GM23338 (cell line): ENCODE measurements at regions not wholly inside any gene's neighbourhood (a gene's known extent, or its start where the extent isn't known, plus 50 kb on each side); places are given as distances from the start of the nearest gene placed in this dataset.

Source experiments
- ATAC-seq: fragments of 200-7000 bp; cut with Tn5 transposase; 3 replicates; pipeline ENCODE4 v1.9.1; 2020
- DNase-seq: peaks from one replicate; pipeline ENCODE4 v3.0.0-alpha.2; 2015; ENCODE audit warnings: low spot score
- H2AFZ ChIP-seq: fragments of 200-600 bp; sonication (generic); 2 replicates; pipeline ENCODE4 v1.8.0; 2016; ENCODE audit warnings: antibody characterized with exemption, mild to moderate bottlenecking, moderate library complexity
- H3F3A ChIP-seq: fragments of 200-600 bp; sonication (generic); replicated peaks from 2 replicates; pipeline ENCODE4 v1.8.0; 2017; ENCODE audit warnings: antibody characterized with exemption, mixed run types, low read depth
- H3K27ac ChIP-seq: fragments of 200-600 bp; sonication (generic); 2 replicates; pipeline ENCODE4 v1.6.1; 2016; ENCODE audit warnings: low read depth
- H3K27me3 ChIP-seq: fragments of 200-600 bp; sonication (generic); 2 replicates; pipeline ENCODE4 v1.8.0; 2016; ENCODE audit warnings: mild to moderate bottlenecking, mixed run types, moderate library complexity; ENCODE audit not compliant: insufficient read depth
- H3K36me3 ChIP-seq: fragments of 200-600 bp; sonication (generic); 2 replicates; pipeline ENCODE4 v1.8.0; 2016; ENCODE audit warnings: mild to moderate bottlenecking; ENCODE audit not compliant: insufficient read depth
- H3K4me1 ChIP-seq: fragments of 200-600 bp; sonication (generic); 2 replicates; pipeline ENCODE4 v1.8.0; 2016; ENCODE audit warnings: mild to moderate bottlenecking, moderate library complexity; ENCODE audit not compliant: insufficient read depth
- H3K4me2 ChIP-seq: fragments of 200-600 bp; sonication (generic); 2 replicates; pipeline ENCODE4 v1.7.1; 2017; ENCODE audit warnings: mixed run types
- H3K4me3 ChIP-seq: fragments of 200-600 bp; sonication (generic); 2 replicates; pipeline ENCODE4 v1.6.1; 2016; ENCODE audit warnings: mixed run types
- H3K79me2 ChIP-seq: fragments of 200-600 bp; sonication (generic); replicated peaks from 2 replicates; pipeline ENCODE4 v1.8.0; 2017; ENCODE audit warnings: mild to moderate bottlenecking; ENCODE audit not compliant: insufficient read depth
- H3K9me2 ChIP-seq: fragments of 200-600 bp; sonication (generic); 2 replicates; pipeline ENCODE4 v1.8.0; 2017; ENCODE audit not compliant: insufficient read depth
- H4K20me1 ChIP-seq: fragments of 200-600 bp; sonication (generic); replicated peaks from 2 replicates; pipeline ENCODE4 v1.8.0; 2017; ENCODE audit warnings: mild to moderate bottlenecking; ENCODE audit not compliant: insufficient read depth
- H3K27ac Mint-ChIP-seq: 2 replicates; pipeline ENCODE4 v1.8.0; 2020; ENCODE audit warnings: inconsistent platforms, mild to moderate bottlenecking, moderate library complexity, mixed read lengths
- H3K27me3 Mint-ChIP-seq: 3 replicates; pipeline ENCODE4 v1.8.0; 2022; ENCODE audit warnings: low read depth, mild to moderate bottlenecking, moderate library complexity, mixed read lengths, inconsistent platforms; ENCODE audit not compliant: insufficient read depth, poor library complexity
- H3K36me3 Mint-ChIP-seq: 3 replicates; pipeline ENCODE4 v1.8.0; 2021; ENCODE audit warnings: low read depth, mild to moderate bottlenecking, inconsistent platforms, moderate library complexity, mixed read lengths
- H3K4me1 Mint-ChIP-seq: 3 replicates; pipeline ENCODE4 v1.8.0; 2020; ENCODE audit warnings: mild to moderate bottlenecking, inconsistent platforms, mixed read lengths
- H3K4me3 Mint-ChIP-seq: 3 replicates; pipeline ENCODE4 v1.8.0; 2021; ENCODE audit warnings: moderate library complexity, mild to moderate bottlenecking, inconsistent platforms, mixed read lengths
- H3K9me3 Mint-ChIP-seq: 3 replicates; pipeline ENCODE4 v1.8.0; 2020; ENCODE audit warnings: moderate library complexity, mild to moderate bottlenecking, inconsistent platforms, mixed read lengths
- EZH2phosphoT487 ChIP-seq: fragments of 200-600 bp; sonication (generic); IDR thresholded peaks from one replicate; pipeline ENCODE4 v1.8.1; 2018; ENCODE audit warnings: antibody characterized with exemption; ENCODE audit not compliant: unreplicated experiment
- JUNB ChIP-seq: IDR thresholded peaks from one replicate; pipeline ENCODE4 v1.6.1; 2016; ENCODE audit warnings: antibody characterized with exemption; ENCODE audit not compliant: unreplicated experiment
- POLR2AphosphoS5 ChIP-seq: IDR thresholded peaks from 2 replicates; pipeline ENCODE4 v1.6.1; 2016; ENCODE audit warnings: antibody characterized with exemption, low read depth
- STAT1 ChIP-seq: IDR thresholded peaks from one replicate; pipeline ENCODE4 v1.6.1; 2016; ENCODE audit warnings: antibody characterized with exemption; ENCODE audit not compliant: unreplicated experiment
- ZNF331 ChIP-seq: fragments of 250-450 bp; sonication (Bioruptor Pico); IDR thresholded peaks from 2 replicates; pipeline ENCODE4 v1.5.0; 2020; ENCODE audit warnings: low read depth, mild to moderate bottlenecking, moderate library complexity
- ZNF462 ChIP-seq: fragments of 250-450 bp; sonication (Bioruptor Pico); IDR thresholded peaks from 2 replicates; pipeline ENCODE4 v1.5.0; 2020; ENCODE audit warnings: mild to moderate bottlenecking, moderate library complexity
- TF ChIP-seq, protein P1 (sequence below): IDR thresholded peaks from 2 replicates; pipeline ENCODE4 v1.6.1; 2016; ENCODE audit warnings: antibody characterized with exemption
- TF ChIP-seq, protein P2 (sequence below), 2 experiments: fragments of 200-600 bp in 1 of 2; sonication (generic) in 1 of 2; conservative IDR thresholded peaks; 2 replicates each; pipeline versions ENCODE4 v1.5.1 to v1.6.1; 2016 to 2017; ENCODE audit warnings: antibody characterized with exemption in 2 of 2, low read depth in 2 of 2, mild to moderate bottlenecking in 2 of 2, moderate library complexity in 1 of 2

DNA sequence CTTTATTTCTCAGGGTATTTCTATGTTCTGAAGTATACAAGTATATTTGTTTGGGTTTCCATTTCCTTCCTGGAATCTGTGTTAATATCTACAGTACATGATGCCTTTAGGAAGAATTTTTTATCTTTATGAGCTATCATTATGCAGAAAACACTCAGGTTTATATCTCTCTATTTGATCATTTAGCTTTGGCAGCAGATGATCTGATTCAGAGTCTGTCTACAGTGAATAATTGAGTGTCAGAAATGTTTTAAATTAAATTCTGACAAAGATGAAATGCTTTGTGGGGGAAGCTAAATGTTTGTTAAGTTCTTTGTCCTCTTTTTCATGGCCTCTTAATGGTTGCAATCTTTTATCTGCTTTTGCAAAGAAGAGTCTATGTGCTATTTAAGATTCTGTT, 2141.0 kb upstream of the ACO1 start:
- Histone ChIP-seq H4K20me1 (no peaks in the 10 kb centered on the region), H3K27me3 (no peaks in the 10 kb centered on the region), H3K27ac (no peak overlapping the region), H3K4me3 (no peak overlapping the region), H3K9me2 (no peaks in the 10 kb centered on the region), H3K36me3 (no peaks in the 10 kb centered on the region), H3K79me2 (no peaks in the 10 kb centered on the region), H3K4me2 (no peak overlapping the region), H3F3A (no peaks in the 10 kb centered on the region), H3K4me1 (0 out of 2 replicates have a peak, but pooled peaks cover 2% of the 10 kb centered on the region), H2AFZ (no peak overlapping the region)
- TF ChIP-seq, protein P1, sequence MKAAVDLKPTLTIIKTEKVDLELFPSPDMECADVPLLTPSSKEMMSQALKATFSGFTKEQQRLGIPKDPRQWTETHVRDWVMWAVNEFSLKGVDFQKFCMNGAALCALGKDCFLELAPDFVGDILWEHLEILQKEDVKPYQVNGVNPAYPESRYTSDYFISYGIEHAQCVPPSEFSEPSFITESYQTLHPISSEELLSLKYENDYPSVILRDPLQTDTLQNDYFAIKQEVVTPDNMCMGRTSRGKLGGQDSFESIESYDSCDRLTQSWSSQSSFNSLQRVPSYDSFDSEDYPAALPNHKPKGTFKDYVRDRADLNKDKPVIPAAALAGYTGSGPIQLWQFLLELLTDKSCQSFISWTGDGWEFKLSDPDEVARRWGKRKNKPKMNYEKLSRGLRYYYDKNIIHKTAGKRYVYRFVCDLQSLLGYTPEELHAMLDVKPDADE, result no peak
- TF ChIP-seq STAT1, result no peak
- no peak for TF ChIP-seq EZH2phosphoT487
- TF ChIP-seq JUNB, result no peak
- Mint-ChIP-seq H3K27ac (no peak overlapping the region), H3K4me1 (peaks cover 4% of the 10 kb centered on the region), H3K27me3 (no peaks in the 10 kb centered on the region), H3K36me3 (no peaks in the 10 kb centered on the region), H3K4me3 (no peak overlapping the region), H3K9me3 (no peaks in the 10 kb centered on the region)
- DNase-seq, result no peak
- no peak for ATAC-seq

DNA sequence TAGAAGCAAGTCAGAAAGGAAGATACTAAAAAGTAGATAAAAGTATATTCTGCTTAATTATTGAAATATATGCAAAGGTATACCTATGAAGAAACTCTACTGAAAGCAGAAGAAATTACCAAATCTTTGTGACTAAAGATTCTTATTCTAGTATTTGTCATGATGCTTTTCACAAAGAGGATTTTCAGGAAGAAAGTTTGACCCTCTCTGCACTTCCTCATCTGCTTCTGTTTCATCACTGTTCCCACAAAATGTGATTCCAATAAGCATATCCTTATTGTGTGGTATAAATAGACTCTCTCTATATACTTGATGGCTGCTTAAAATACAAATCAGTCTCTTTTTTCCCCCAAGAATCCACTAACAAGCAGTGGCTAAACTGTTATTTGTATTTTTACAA, 2139.6 kb upstream of the ACO1 start:
- no peak for DNase-seq
- H3K36me3 ChIP-seq, result no peaks in the 10 kb centered on the region
- H3K79me2 ChIP-seq, result no peaks in the 10 kb centered on the region
- H2AFZ ChIP-seq, result no peak overlapping the region
- Mint-ChIP-seq H3K4me1 (peaks cover 10% of the 10 kb centered on the region), H3K27ac (no peak overlapping the region), H3K9me3 (no peaks in the 10 kb centered on the region), H3K27me3 (no peaks in the 10 kb centered on the region), H3K36me3 (no peaks in the 10 kb centered on the region), H3K4me3 (no peak overlapping the region)
- H3F3A ChIP-seq, result no peaks in the 10 kb centered on the region
- H4K20me1 ChIP-seq, result no peaks in the 10 kb centered on the region
- no peak for ATAC-seq
- H3K4me3 ChIP-seq, result no peak overlapping the region
- H3K27ac ChIP-seq, result no peak overlapping the region
- no peaks in the 10 kb centered on the region for H3K9me2 ChIP-seq
- H3K4me1 ChIP-seq, result peaks cover 10% of the 10 kb centered on the region; the same call in 1 of the 2 replicates
- H3K27me3 ChIP-seq, result no peaks in the 10 kb centered on the region
- H3K4me2 ChIP-seq, result no peak overlapping the region
- TF ChIP-seq, protein P2, sequence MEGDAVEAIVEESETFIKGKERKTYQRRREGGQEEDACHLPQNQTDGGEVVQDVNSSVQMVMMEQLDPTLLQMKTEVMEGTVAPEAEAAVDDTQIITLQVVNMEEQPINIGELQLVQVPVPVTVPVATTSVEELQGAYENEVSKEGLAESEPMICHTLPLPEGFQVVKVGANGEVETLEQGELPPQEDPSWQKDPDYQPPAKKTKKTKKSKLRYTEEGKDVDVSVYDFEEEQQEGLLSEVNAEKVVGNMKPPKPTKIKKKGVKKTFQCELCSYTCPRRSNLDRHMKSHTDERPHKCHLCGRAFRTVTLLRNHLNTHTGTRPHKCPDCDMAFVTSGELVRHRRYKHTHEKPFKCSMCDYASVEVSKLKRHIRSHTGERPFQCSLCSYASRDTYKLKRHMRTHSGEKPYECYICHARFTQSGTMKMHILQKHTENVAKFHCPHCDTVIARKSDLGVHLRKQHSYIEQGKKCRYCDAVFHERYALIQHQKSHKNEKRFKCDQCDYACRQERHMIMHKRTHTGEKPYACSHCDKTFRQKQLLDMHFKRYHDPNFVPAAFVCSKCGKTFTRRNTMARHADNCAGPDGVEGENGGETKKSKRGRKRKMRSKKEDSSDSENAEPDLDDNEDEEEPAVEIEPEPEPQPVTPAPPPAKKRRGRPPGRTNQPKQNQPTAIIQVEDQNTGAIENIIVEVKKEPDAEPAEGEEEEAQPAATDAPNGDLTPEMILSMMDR (conservative IDR thresholded peaks at IDR 0.05; ENCODE audit: low read depth in 2 of 2), result no peak
- TF ChIP-seq, protein P1, result no peak
- TF ChIP-seq POLR2AphosphoS5, result no peak
- TF ChIP-seq ZNF331 (CRISPR knock-in tag), result no peak
- TF ChIP-seq JUNB, result no peak
- no peak for TF ChIP-seq ZNF462 (CRISPR knock-in tag)
